HG03521 (cell line): ENCODE measurements at regions not wholly inside any gene's neighbourhood (a gene's known extent, or its start where the extent isn't known, plus 50 kb on each side); places are given as distances from the start of the nearest gene placed in this dataset.
"Not testable (repeated sequence)": the region's sequence is repeated elsewhere in the genome, so short reads cannot be mapped to it uniquely, and the experiment has no call there.

Experiments
- ATAC-seq: cut with Tn5 transposase; IDR thresholded peaks from one replicate; pipeline ENCODE4 v1.9.1; 2021; ENCODE audit warnings: mild to moderate bottlenecking, moderate library complexity; ENCODE audit not compliant: unreplicated experiment

- ATAC-seq, result no peak
Observed at GRCh38 chr13:65445340-65445739, 1784.8 kb downstream of the PCDH9 start.

- ATAC-seq, result no peak
Observed at GRCh38 chr13:65435590-65435989, 1794.5 kb downstream of the PCDH9 start.

GRCh38 chr13:65417953-65418352, 1812.2 kb downstream of the PCDH9 start:
- ATAC-seq, result no peak

GRCh38 chr13:65416784-65417183, 1813.4 kb downstream of the PCDH9 start:
- ATAC-seq, result no peak

- ATAC-seq, result no peak
Observed at GRCh38 chr13:65414187-65414586, 1815.9 kb downstream of the PCDH9 start.

GRCh38 chr13:65411521-65411920, 1818.6 kb downstream of the PCDH9 start:
- ATAC-seq, result no peak

GRCh38 chr13:65410791-65411190, 1819.3 kb downstream of the PCDH9 start:
- ATAC-seq, result no peak

- ATAC-seq, result no peak
Observed at GRCh38 chr13:65401315-65401714, 1828.8 kb downstream of the PCDH9 start.

- ATAC-seq, result no peak
Observed at GRCh38 chr13:65400702-65401101, 1829.4 kb downstream of the PCDH9 start.

- no peak for ATAC-seq
Observed at GRCh38 chr13:65387743-65388347, 1842.3 kb downstream of the PCDH9 start.

GRCh38 chr13:65378943-65379519, 1851.1 kb downstream of the PCDH9 start:
- no peak for ATAC-seq

- no peak for ATAC-seq
Observed at GRCh38 chr13:65378484-65378883, 1851.7 kb downstream of the PCDH9 start.

GRCh38 chr13:65368832-65369231, 1861.3 kb downstream of the PCDH9 start:
- ATAC-seq, result no peak

- ATAC-seq, result no peak
Observed at GRCh38 chr13:65353951-65354350, 1876.2 kb downstream of the PCDH9 start.

- ATAC-seq, result not testable (repeated sequence)
Observed at GRCh38 chr13:65353150-65353549, 1877.0 kb downstream of the PCDH9 start.

- no peak for ATAC-seq
Observed at GRCh38 chr13:65347420-65348030, 1882.6 kb downstream of the PCDH9 start.

GRCh38 chr13:65343898-65344663, 1886.1 kb downstream of the PCDH9 start:
- ATAC-seq, result no peak

- no peak for ATAC-seq
Observed at GRCh38 chr13:65342541-65343337, 1887.4 kb downstream of the PCDH9 start.

GRCh38 chr13:65339241-65339640, 1890.9 kb downstream of the PCDH9 start:
- ATAC-seq, result no peak

- ATAC-seq, result no peak
Observed at GRCh38 chr13:65336916-65337315, 1893.2 kb downstream of the PCDH9 start.
